ENCODE measurements at regions not wholly inside any gene's neighbourhood (a gene's known extent, or its start where the extent isn't known, plus 50 kb on each side); places are given as distances from the start of the nearest gene placed in this dataset.

- DNase-seq: no peak
- H3K9me3 ChIP-seq: no peaks in the 10 kb centered on the region
- H3K27me3 ChIP-seq: no peaks in the 10 kb centered on the region
- WGBS, 2 donors: 43 to 77% methylated on average over 1 of the region's 1 CpG
- TF ChIP-seq POLR2A (IDR thresholded peaks at IDR 0.05) (no peak), CTCF (IDR thresholded peaks at IDR 0.05) (no peak)
- intact Hi-C loops (cut with DNase I): no loop called here
- no peaks in the 10 kb centered on the region for H3K4me1 ChIP-seq
- no peak overlapping the region for H3K27ac ChIP-seq
- no peak overlapping the region for H3K4me3 ChIP-seq
- H3K36me3 ChIP-seq: no peaks in the 10 kb centered on the region
Measured at GRCh38 chr7:53996876-53997275, 545.3 kb upstream of the VSTM2A start.

- no peaks in the 10 kb centered on the region for H3K27me3 ChIP-seq
- H3K9me3 ChIP-seq: no peaks in the 10 kb centered on the region
- TF ChIP-seq POLR2A (IDR thresholded peaks at IDR 0.05): no peak
- TF ChIP-seq CTCF (IDR thresholded peaks at IDR 0.05): no peak
- no peaks in the 10 kb centered on the region for H3K4me1 ChIP-seq
- WGBS, 2 donors: 61 to 87% methylated on average over 2 of the region's 2 CpGs
- no peaks in the 10 kb centered on the region for H3K36me3 ChIP-seq
- DNase-seq: no peak
- no peak overlapping the region for H3K27ac ChIP-seq
- intact Hi-C loops (cut with DNase I): no loop called here
- no peak overlapping the region for H3K4me3 ChIP-seq
Measured at GRCh38 chr7:54014765-54015164, 527.4 kb upstream of the VSTM2A start.

GRCh38 chr7:54015251-54015650 lies 526.9 kb upstream of the VSTM2A start:
- no peak for DNase-seq
- Histone ChIP-seq H3K9me3 (no peaks in the 10 kb centered on the region), H3K4me3 (no peak overlapping the region), H3K36me3 (no peaks in the 10 kb centered on the region), H3K4me1 (no peaks in the 10 kb centered on the region), H3K27ac (no peak overlapping the region), H3K27me3 (no peaks in the 10 kb centered on the region)
- TF ChIP-seq POLR2A (IDR thresholded peaks at IDR 0.05) (no peak), CTCF (IDR thresholded peaks at IDR 0.05) (no peak)
- intact Hi-C loops (cut with DNase I): no loop called here
- WGBS, 2 donors: 23 to 34% methylated on average over 2 of the region's 2 CpGs

- intact Hi-C loops (cut with DNase I): no loop called here
- H3K4me1 ChIP-seq: no peaks in the 10 kb centered on the region
- H3K4me3 ChIP-seq: no peak overlapping the region
- peaks cover 0 to 7% (median 0%) of the 10 kb centered on the region in 3 donors for H3K9me3 ChIP-seq
- DNase-seq: no peak
- WGBS, 2 donors: 54 to 60% methylated on average over 1 of the region's 1 CpG
- TF ChIP-seq CTCF (IDR thresholded peaks at IDR 0.05) (no peak), POLR2A (IDR thresholded peaks at IDR 0.05) (no peak)
- H3K27me3 ChIP-seq: no peaks in the 10 kb centered on the region
- no peaks in the 10 kb centered on the region for H3K36me3 ChIP-seq
- no peak overlapping the region for H3K27ac ChIP-seq
Measured at GRCh38 chr7:54037873-54038272, 504.3 kb upstream of the VSTM2A start.

- intact Hi-C loops (cut with DNase I): no loop called here
- Histone ChIP-seq H3K9me3 (no peaks in the 10 kb centered on the region), H3K27ac (no peak overlapping the region), H3K4me3 (no peak overlapping the region), H3K27me3 (no peaks in the 10 kb centered on the region), H3K4me1 (no peaks in the 10 kb centered on the region), H3K36me3 (no peaks in the 10 kb centered on the region)
- TF ChIP-seq CTCF (IDR thresholded peaks at IDR 0.05) (no peak), POLR2A (IDR thresholded peaks at IDR 0.05) (no peak)
- 47 to 48% methylated on average over 4 of the region's 4 CpGs for WGBS, 2 donors
- no peak for DNase-seq
Measured at GRCh38 chr7:54060643-54061042, 481.5 kb upstream of the VSTM2A start.
